NCI-H345 treated with DMSO at 0.1 percent for 48 hours (cell line): ENCODE measurements at regions not wholly inside any gene's neighbourhood (a gene's known extent, or its start where the extent isn't known, plus 50 kb on each side); places are given as distances from the start of the nearest gene placed in this dataset.

Experiments
- DNase-seq: peaks from one replicate; lab custom pipeline; 2025; ENCODE audit not compliant: unreplicated experiment; lab: John Stamatoyannopoulos, UW

- peak; percentile 38 for DNase-seq
Observed at GRCh38 chr16:80198311-80199299, 342.2 kb upstream of the DYNLRB2 start.

DNA sequence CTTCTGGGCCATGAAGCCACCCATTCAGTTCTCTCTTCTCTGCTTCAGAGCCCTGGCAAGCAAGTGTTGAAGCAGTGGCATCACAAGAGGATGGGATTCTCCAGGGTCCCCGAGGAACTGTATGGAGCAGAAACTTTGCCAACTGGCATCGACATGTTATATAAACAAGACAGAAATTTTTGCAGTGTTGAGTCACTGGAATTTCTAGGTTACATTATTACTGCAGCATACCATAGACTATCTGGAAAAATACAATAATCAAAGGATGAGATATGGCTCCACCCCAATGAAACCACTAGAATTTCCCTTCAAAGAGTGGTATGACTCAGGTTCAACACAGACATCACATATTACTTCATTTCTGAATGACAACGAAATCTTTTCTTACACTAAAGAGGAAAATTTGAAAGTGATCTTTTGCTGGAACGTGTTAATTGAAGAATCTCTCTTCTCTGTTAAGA, 343.0 kb upstream of the DYNLRB2 start:
- DNase-seq, result no peak

- DNase-seq, result no peak
Observed at GRCh38 chr16:80191928-80192327, 348.9 kb upstream of the DYNLRB2 start.

- DNase-seq, result no peak
Observed at GRCh38 chr16:80189476-80190175, 351.2 kb upstream of the DYNLRB2 start.

GRCh38 chr16:80176114-80176513, 364.7 kb upstream of the DYNLRB2 start:
- no peak for DNase-seq

DNA sequence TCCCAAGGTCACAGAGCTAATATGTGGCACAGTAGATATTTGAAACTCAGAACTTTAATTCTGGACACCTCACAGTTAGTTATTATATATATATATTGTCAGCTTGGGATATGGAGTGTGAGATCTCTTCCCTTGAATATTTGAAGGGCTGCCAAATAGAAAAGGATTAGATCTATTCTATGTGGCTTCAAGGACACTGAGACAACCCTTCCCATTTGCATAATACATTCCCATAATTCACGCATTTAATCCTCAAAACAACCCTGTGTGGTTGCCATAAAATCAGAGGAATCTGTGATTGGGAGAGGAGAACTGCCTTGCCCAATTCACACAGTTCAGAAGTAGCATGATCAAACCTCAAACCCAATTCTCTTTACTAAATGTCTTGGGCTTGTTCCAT, 365.8 kb upstream of the DYNLRB2 start:
- DNase-seq, result no peak

DNA sequence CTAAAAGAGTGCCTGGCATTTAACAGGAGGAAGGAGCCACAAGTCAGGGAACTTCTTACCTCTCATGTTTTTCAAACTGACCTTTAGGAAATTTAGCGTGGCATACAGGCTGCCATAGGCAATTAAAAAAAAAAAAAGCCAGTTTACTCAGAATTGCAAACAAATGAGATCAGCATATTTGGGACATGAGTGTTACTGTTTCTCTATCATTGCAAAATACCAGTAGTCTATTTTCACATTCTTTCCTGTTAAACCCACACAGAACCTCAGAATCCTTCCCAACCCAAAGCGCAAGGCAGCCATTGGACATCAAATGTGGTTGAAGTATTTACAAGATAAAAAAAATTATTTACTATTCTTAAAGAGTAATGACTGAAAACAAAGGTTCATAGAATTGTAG, 366.4 kb upstream of the DYNLRB2 start:
- no peak for DNase-seq

GRCh38 chr16:80171746-80172145, 369.0 kb upstream of the DYNLRB2 start:
- no peak for DNase-seq

DNA sequence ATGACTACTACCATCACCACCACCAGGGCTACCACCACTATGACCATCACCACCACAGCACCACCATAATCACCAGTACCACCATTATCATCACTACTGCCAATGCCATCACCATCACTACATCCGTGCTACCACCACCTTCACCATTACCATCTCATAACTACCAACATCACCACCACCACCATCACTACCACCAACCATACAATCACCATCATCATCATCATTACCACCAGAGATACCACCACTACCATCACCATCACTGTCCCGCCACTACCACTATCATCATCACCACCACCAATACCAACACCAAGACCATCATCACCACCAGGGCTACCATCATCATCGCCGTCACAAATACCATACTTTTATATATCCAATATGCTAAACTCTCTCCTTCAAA, 369.6 kb upstream of the DYNLRB2 start:
- DNase-seq, result no peak

- DNase-seq, result peak; percentile 33
Observed at GRCh38 chr16:80167657-80168390, 373.0 kb upstream of the DYNLRB2 start.

- DNase-seq, result no peak
Observed at GRCh38 chr16:80166082-80166481, 374.7 kb upstream of the DYNLRB2 start.

- no peak for DNase-seq
Observed at GRCh38 chr16:80164966-80165550, 375.7 kb upstream of the DYNLRB2 start.

GRCh38 chr16:80163339-80163738, 377.5 kb upstream of the DYNLRB2 start:
- DNase-seq, result no peak

GRCh38 chr16:80161799-80162739, 378.7 kb upstream of the DYNLRB2 start:
- DNase-seq, result no peak

DNA sequence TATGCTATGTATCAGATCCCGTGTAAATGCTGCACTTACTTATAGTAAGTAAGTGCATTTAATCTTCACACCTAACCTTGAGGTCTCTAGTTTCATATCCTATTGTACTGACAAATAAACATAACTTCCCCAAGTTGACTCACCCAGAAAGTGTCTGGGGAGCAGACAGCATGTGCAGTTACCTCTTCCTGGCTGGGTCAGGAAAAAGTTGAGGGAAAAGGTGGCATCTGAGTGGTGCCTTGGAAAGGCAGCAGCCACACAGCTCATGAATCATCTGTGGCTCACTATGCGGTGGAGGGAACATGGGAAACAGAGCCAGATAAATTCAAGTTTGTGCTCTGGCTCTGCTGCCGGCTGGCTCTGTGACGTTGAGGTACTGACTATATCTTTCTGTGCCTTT, 382.0 kb upstream of the DYNLRB2 start:
- DNase-seq, result no peak

- DNase-seq, result no peak
Observed at GRCh38 chr16:80151722-80152111, 389.1 kb upstream of the DYNLRB2 start.

GRCh38 chr16:80150978-80151721, 389.6 kb upstream of the DYNLRB2 start:
- no peak for DNase-seq

DNA sequence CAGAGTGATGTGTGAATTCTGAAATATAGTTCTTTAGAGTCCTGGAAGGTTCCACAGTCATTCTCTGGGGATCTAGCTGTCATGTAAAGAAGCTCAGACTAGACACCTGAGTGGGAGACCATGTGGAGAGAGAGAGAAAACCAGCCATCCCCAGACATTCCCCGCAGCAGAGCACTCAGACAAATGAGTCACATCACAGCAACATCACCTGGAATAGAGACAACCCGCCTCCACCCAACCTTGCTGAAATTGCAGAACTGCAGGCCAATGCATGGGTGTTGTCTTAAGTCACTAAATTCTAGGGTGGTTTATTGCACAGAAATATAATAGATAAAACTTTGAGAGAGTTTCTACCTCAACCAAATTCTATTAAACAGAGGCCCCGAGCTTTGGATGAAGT, 392.0 kb upstream of the DYNLRB2 start:
- no peak for DNase-seq

DNA sequence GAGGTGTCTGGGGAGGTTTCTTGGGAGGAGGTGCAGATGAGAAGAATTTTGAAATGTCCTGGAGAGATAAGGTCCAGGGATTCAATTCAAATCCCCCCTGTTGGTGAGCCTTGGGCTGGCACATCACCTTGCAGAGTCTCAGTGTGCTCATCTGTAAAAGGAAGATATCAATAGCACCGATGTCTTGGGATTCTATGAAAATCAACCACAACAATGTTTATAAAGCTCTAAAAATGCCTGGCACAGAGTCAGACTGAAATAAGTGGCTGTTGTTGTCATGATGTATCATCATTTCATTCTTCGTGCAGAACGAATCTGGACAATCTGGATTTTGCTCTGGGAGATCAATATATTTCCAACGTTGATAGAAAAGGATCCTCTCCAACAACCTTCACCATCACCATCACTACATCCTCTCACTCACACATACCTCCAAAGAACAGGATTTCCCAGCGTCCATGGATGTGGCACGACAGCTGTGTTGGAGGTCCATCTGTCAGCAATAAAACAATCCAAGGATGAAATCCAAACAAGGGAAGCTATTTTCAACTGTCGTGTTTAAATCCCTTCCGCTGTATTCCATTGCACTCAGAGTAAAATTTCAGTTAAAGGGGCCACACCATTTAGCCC, 393.7 kb upstream of the DYNLRB2 start:
- no peak for DNase-seq
